ENCODE measurements at regions not wholly inside any gene's neighbourhood (a gene's known extent, or its start where the extent isn't known, plus 50 kb on each side); places are given as distances from the start of the nearest gene placed in this dataset.

- TF ChIP-seq, protein P1, sequence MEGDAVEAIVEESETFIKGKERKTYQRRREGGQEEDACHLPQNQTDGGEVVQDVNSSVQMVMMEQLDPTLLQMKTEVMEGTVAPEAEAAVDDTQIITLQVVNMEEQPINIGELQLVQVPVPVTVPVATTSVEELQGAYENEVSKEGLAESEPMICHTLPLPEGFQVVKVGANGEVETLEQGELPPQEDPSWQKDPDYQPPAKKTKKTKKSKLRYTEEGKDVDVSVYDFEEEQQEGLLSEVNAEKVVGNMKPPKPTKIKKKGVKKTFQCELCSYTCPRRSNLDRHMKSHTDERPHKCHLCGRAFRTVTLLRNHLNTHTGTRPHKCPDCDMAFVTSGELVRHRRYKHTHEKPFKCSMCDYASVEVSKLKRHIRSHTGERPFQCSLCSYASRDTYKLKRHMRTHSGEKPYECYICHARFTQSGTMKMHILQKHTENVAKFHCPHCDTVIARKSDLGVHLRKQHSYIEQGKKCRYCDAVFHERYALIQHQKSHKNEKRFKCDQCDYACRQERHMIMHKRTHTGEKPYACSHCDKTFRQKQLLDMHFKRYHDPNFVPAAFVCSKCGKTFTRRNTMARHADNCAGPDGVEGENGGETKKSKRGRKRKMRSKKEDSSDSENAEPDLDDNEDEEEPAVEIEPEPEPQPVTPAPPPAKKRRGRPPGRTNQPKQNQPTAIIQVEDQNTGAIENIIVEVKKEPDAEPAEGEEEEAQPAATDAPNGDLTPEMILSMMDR (IDR thresholded peaks at IDR 0.05), result no peak
- TF ChIP-seq POLR2A (IDR thresholded peaks at IDR 0.05), result no peak
- Histone ChIP-seq H3K4me3 (no peak overlapping the region), H3K36me3 (replicated peaks in 1 of 2) (no peaks in the 10 kb centered on the region), H3K9me3 (replicated peaks in 1 of 3) (no peaks in the 10 kb centered on the region), H3K4me1 (replicated peaks in 1 of 2) (no peaks in the 10 kb centered on the region), H3K27ac (no peak overlapping the region), H3K27me3 (no peaks in the 10 kb centered on the region)
- no peak for DNase-seq
- intact Hi-C loops (cut with DNase I), result no loop called here
- WGBS, 4 donors, result 90 to 97% (median 94%) methylated on average over 3 of the region's 3 CpGs
Observed at GRCh38 chr3:139756529-139757103, 78.8 kb upstream of the NMNAT3 start.

DNA sequence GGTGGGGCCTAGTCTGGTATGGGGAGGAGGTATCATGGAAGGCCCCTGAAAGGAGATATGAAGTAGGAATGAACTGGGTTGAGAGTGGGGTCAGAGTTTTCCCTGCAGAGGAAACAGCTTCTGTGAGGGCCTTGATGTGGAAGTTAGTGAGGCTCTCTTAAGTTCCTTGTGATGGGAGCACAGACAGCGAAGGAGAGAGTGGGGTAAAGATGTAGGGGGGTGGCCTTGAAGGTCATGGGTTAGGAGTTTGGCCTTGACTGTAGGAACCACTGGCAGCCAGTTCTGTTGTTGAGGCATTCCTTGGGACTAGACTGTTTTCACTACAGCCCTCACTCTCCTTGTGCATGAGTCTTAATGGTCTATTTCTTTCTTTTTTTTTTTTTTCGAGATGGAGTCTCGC lies 77.8 kb upstream of the NMNAT3 start:
- no peak for DNase-seq
- TF ChIP-seq, protein P1 (IDR thresholded peaks at IDR 0.05), result no peak
- TF ChIP-seq POLR2A (IDR thresholded peaks at IDR 0.05), result no peak
- intact Hi-C loops (cut with DNase I), result no loop called here
- H3K27me3 ChIP-seq, result no peaks in the 10 kb centered on the region
- 82 to 93% (median 89%) methylated on average over 2 to 3 of the region's 3 CpGs for WGBS, 4 donors
- no peak overlapping the region for H3K27ac ChIP-seq
- no peaks in the 10 kb centered on the region for H3K9me3 ChIP-seq (replicated peaks in 1 of 3)
- no peak overlapping the region for H3K4me3 ChIP-seq
- no peaks in the 10 kb centered on the region for H3K4me1 ChIP-seq (replicated peaks in 1 of 2)
- H3K36me3 ChIP-seq (replicated peaks in 1 of 2), result no peaks in the 10 kb centered on the region

GRCh38 chr3:139751789-139752188 lies 74.0 kb upstream of the NMNAT3 start:
- Histone ChIP-seq H3K9me3 (replicated peaks in 1 of 3) (no peaks in the 10 kb centered on the region), H3K36me3 (replicated peaks in 1 of 2) (no peaks in the 10 kb centered on the region), H3K4me3 (no peak overlapping the region), H3K27me3 (no peaks in the 10 kb centered on the region), H3K4me1 (replicated peaks in 1 of 2) (no peaks in the 10 kb centered on the region), H3K27ac (no peak overlapping the region)
- WGBS, 4 donors, result 70 to 77% (median 74%) methylated on average over 2 of the region's 2 CpGs
- intact Hi-C loops (cut with DNase I), result no loop called here
- no peak for TF ChIP-seq POLR2A (IDR thresholded peaks at IDR 0.05)
- TF ChIP-seq, protein P1 (IDR thresholded peaks at IDR 0.05), result no peak
- no peak for DNase-seq

- Histone ChIP-seq H3K9me3 (replicated peaks in 1 of 3) (no peaks in the 10 kb centered on the region), H3K27me3 (peaks cover 5% of the 10 kb centered on the region), H3K4me3 (no peak overlapping the region), H3K27ac (no peak overlapping the region), H3K36me3 (replicated peaks in 1 of 2) (no peaks in the 10 kb centered on the region), H3K4me1 (replicated peaks in 1 of 2) (no peaks in the 10 kb centered on the region)
- intact Hi-C loops (cut with DNase I), result no loop called here
- DNase-seq, result no peak
- TF ChIP-seq, protein P1 (IDR thresholded peaks at IDR 0.05), result no peak
- no peak for TF ChIP-seq POLR2A (IDR thresholded peaks at IDR 0.05)
Observed at GRCh38 chr3:139746481-139746880, 68.7 kb upstream of the NMNAT3 start.

Measured in adrenal gland (tissue), 9 donors.